Panc1 (cell line): ENCODE measurements at regions not wholly inside any gene's neighbourhood (a gene's known extent, or its start where the extent isn't known, plus 50 kb on each side); places are given as distances from the start of the nearest gene placed in this dataset.

Source experiments
- ATAC-seq: fragments of 200-7000 bp; cut with Tn5 transposase; 2 replicates; pipeline ENCODE4 v1.9.1; 2020; ENCODE audit warnings: mild to moderate bottlenecking, moderate library complexity
- BruUV-seq: library from RNA; stranded (reverse); fragments of 400-500 nt; replicated peaks from 2 replicates; lab custom pipeline; 2021; lab: Mats Ljungman, UMichigan
- CTCF ChIA-PET: fragments of 300-600 bp; sonication (Branson Sonifier 250); formaldehyde crosslinking; loops from one replicate; lab custom pipeline; 2022; ENCODE audit warnings: antibody characterized with exemption; lab: Charles Lee
- POLR2A ChIA-PET: fragments of 300-600 bp; sonication (Branson Sonifier 250); formaldehyde crosslinking; loops from one replicate; lab custom pipeline; 2022; ENCODE audit warnings: antibody characterized with exemption; lab: Charles Lee
- DNase-seq: peaks from one replicate; pipeline ENCODE4 v3.0.0-alpha.2; 2010; ENCODE audit warnings: low read depth, low spot score
- H3K27ac ChIP-seq: 2 replicates; pipeline ENCODE4 v1.5.1; 2011; ENCODE audit warnings: mild to moderate bottlenecking, low read length, inconsistent platforms
- H3K27me3 ChIP-seq: fragments of 200-500 bp; sonication (Bioruptor generic); 2 replicates; pipeline ENCODE4 v1.6.0; 2014; ENCODE audit warnings: low read length, inconsistent platforms; ENCODE audit not compliant: control insufficient read depth, insufficient read depth
- H3K36me3 ChIP-seq: fragments of 200-500 bp; sonication (Bioruptor generic); 2 replicates; pipeline ENCODE4 v1.5.1; 2014; ENCODE audit warnings: inconsistent platforms, mild to moderate bottlenecking, low read length, moderate library complexity; ENCODE audit not compliant: control insufficient read depth, insufficient read depth
- H3K4me1 ChIP-seq: 2 replicates; pipeline ENCODE4 v1.5.1; 2011; ENCODE audit warnings: inconsistent platforms, mild to moderate bottlenecking, low read length, moderate library complexity; ENCODE audit not compliant: control insufficient read depth, insufficient read depth
- H3K4me3 ChIP-seq, 2 experiments: 2 replicates each; pipeline ENCODE4 v1.5.1; 2011 to 2012; ENCODE audit warnings: low read depth in 2 of 2, low read length in 2 of 2, mild to moderate bottlenecking in 2 of 2, inconsistent platforms in 1 of 2, moderate library complexity in 1 of 2
- H3K9me3 ChIP-seq: fragments of 200-500 bp; sonication (Bioruptor generic); 2 replicates; pipeline ENCODE4 v1.5.1; 2014; ENCODE audit warnings: low read depth, mild to moderate bottlenecking, inconsistent platforms, low read length, moderate library complexity; ENCODE audit not compliant: control insufficient read depth, insufficient read depth
- POLR2AphosphoS5 ChIP-seq: IDR thresholded peaks from 2 replicates; pipeline ENCODE4 v1.6.1; 2012; ENCODE audit warnings: mild to moderate bottlenecking, low read depth, low read length, moderate library complexity
- SIN3A ChIP-seq: IDR thresholded peaks from 2 replicates; pipeline ENCODE4 v1.6.1; 2012; ENCODE audit warnings: low read depth, mild to moderate bottlenecking, low read length, moderate library complexity, borderline replicate concordance; ENCODE audit not compliant: insufficient read depth
- TCF7L2 ChIP-seq: IDR thresholded peaks from 2 replicates; pipeline ENCODE4 v1.6.1; 2011; ENCODE audit warnings: mild to moderate bottlenecking, low read depth, low read length, inconsistent platforms
- in situ Hi-C: cut with HindIII; loops from 2 replicates; pipeline ENCODE4 v1.10.0; 2016; ENCODE audit warnings: low sequenced_read_pairs, low pct_unique_long_range_greater_than_20kb
- intact Hi-C: fragments of 100-400 bp; cut with micrococcal nuclease; formaldehyde crosslinking; loops from one replicate; pipeline ENCODE4 v1.10.0; 2022; ENCODE audit not compliant: unreplicated experiment
- TF ChIP-seq, protein P1 (sequence below), 2 experiments: IDR thresholded peaks; 2 replicates each; pipeline ENCODE4 v1.6.1; 2011 to 2012; ENCODE audit warnings: low read depth in 2 of 2, control low read depth in 1 of 2, low read length in 1 of 2, mild to moderate bottlenecking in 1 of 2, moderate library complexity in 1 of 2; ENCODE audit not compliant: insufficient read depth in 1 of 2
- TF ChIP-seq, protein P2 (sequence below): fragments of 450-650 bp; IDR thresholded peaks from 2 replicates; pipeline ENCODE4 v1.5.1; 2017; ENCODE audit warnings: mild to moderate bottlenecking

DNA sequence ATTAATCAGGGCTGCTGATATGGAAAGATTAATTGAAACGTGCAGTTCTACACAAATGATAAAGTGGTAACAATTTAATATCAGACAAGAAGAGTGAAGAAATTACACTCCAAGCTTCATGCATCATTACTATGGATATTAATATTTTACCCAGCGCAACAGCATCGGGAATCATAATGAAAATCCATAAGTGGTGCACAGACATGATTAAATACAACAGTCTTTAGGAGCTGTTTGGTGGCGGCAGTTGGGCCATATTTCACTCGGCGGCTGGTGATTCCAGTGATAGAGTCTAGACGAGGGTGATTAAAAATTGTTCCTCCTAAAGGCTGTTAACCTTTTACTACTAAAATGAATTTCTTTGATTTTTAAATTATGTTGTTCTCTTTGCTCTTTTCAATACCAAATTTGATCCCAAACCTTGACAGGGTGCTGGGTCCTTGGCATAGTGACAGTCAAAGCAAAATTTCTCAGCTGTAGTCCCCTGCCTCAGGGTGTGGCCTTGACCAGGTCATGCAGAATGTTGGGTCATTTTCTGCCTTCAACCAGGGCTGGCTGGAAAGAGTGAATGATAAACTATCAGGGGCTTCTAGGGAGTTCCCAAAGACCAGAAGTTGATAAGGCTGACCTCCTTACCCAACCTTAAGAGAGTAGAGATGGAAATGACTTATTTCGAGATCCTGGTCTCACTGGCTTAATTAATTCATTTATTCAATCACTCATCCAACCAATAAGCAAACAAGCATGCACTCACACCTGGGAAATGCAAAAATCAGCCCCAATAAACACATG, 392.0 kb downstream of the IL20RB start:
- TF ChIP-seq TCF7L2 (no peak), SIN3A (no peak), POLR2AphosphoS5 (no peak)
- TF ChIP-seq, protein P1, sequence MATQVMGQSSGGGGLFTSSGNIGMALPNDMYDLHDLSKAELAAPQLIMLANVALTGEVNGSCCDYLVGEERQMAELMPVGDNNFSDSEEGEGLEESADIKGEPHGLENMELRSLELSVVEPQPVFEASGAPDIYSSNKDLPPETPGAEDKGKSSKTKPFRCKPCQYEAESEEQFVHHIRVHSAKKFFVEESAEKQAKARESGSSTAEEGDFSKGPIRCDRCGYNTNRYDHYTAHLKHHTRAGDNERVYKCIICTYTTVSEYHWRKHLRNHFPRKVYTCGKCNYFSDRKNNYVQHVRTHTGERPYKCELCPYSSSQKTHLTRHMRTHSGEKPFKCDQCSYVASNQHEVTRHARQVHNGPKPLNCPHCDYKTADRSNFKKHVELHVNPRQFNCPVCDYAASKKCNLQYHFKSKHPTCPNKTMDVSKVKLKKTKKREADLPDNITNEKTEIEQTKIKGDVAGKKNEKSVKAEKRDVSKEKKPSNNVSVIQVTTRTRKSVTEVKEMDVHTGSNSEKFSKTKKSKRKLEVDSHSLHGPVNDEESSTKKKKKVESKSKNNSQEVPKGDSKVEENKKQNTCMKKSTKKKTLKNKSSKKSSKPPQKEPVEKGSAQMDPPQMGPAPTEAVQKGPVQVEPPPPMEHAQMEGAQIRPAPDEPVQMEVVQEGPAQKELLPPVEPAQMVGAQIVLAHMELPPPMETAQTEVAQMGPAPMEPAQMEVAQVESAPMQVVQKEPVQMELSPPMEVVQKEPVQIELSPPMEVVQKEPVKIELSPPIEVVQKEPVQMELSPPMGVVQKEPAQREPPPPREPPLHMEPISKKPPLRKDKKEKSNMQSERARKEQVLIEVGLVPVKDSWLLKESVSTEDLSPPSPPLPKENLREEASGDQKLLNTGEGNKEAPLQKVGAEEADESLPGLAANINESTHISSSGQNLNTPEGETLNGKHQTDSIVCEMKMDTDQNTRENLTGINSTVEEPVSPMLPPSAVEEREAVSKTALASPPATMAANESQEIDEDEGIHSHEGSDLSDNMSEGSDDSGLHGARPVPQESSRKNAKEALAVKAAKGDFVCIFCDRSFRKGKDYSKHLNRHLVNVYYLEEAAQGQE (IDR thresholded peaks at IDR 0.05; ENCODE audit: insufficient read depth in 1 of 2, low read depth in 2 of 2, low read length in 1 of 2): no peak
- TF ChIP-seq, protein P2, sequence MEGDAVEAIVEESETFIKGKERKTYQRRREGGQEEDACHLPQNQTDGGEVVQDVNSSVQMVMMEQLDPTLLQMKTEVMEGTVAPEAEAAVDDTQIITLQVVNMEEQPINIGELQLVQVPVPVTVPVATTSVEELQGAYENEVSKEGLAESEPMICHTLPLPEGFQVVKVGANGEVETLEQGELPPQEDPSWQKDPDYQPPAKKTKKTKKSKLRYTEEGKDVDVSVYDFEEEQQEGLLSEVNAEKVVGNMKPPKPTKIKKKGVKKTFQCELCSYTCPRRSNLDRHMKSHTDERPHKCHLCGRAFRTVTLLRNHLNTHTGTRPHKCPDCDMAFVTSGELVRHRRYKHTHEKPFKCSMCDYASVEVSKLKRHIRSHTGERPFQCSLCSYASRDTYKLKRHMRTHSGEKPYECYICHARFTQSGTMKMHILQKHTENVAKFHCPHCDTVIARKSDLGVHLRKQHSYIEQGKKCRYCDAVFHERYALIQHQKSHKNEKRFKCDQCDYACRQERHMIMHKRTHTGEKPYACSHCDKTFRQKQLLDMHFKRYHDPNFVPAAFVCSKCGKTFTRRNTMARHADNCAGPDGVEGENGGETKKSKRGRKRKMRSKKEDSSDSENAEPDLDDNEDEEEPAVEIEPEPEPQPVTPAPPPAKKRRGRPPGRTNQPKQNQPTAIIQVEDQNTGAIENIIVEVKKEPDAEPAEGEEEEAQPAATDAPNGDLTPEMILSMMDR: no peak
- H3K27ac ChIP-seq: no peak overlapping the region
- no TSS peak for BruUV-seq
- intact Hi-C loops (no loop called here), in situ Hi-C loops (no loop called here)
- ChIA-PET POLR2A (no interaction called here), CTCF (no interaction called here)
- no peak for DNase-seq
- no peaks in the 10 kb centered on the region for H3K4me1 ChIP-seq
- H3K9me3 ChIP-seq: no peaks in the 10 kb centered on the region
- no peak for ATAC-seq
- no peaks in the 10 kb centered on the region for H3K36me3 ChIP-seq
- no peaks in the 10 kb centered on the region for H3K27me3 ChIP-seq
- H3K4me3 ChIP-seq: no peak overlapping the region

DNA sequence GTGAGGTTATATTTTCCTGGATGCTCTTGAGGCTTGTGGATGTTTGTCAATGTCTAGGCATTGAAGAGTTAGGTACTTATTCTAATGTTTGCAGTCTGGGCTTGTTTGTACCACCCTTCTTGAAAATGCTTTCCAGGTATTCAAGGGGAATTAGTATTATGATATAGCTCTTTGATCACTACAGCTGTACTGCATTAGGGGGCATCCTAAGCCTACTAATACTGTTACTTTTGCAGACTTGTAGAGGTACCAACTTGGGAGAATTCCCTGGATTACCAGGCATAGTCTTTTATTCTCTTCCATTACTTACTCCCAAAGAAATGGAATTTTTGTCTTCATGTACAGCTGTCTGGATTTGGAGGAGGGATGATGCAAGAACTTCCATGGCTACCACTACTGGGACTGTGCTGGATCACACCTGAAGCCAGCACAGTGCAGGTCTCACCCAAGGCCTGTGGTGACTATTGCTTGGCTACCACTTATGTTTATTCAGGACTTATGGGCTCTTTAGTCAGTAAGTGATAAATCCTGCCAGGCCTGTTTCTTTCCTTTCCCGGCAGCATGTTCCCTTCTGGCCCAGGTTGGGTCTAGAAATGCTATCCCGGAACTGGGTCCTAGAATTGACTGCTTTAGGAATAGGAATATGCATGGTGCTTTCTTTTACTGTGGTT, 402.9 kb downstream of the IL20RB start:
- DNase-seq (no peak), ATAC-seq (no peak)
- Histone ChIP-seq H3K4me3 (no peak overlapping the region), H3K36me3 (no peaks in the 10 kb centered on the region), H3K4me1 (no peaks in the 10 kb centered on the region), H3K27me3 (no peaks in the 10 kb centered on the region), H3K9me3 (peaks cover 3% of the 10 kb centered on the region; the same call in 1 of the 2 replicates), H3K27ac (no peak overlapping the region)
- intact Hi-C loops: no loop called here
- in situ Hi-C loops: no loop called here
- TF ChIP-seq SIN3A (no peak), TCF7L2 (no peak), POLR2AphosphoS5 (no peak)
- TF ChIP-seq, protein P1 (IDR thresholded peaks at IDR 0.05; ENCODE audit: insufficient read depth in 1 of 2, low read depth in 2 of 2, low read length in 1 of 2): no peak
- TF ChIP-seq, protein P2: no peak
- ChIA-PET CTCF (interaction anchor here (0.6 kb wide), 1 partner anchor 14 kb away, joined by 3 read pairs; no protein-coding TSS in a partner anchor), POLR2A (no interaction called here)
- no TSS peak for BruUV-seq
